RPMI8226 (cell line): ENCODE measurements at regions not wholly inside any gene's neighbourhood (a gene's known extent, or its start where the extent isn't known, plus 50 kb on each side); places are given as distances from the start of the nearest gene placed in this dataset.

Source experiments
- DNase-seq: peaks from one replicate; pipeline ENCODE4 v3.0.0-alpha.2; 2015

DNA sequence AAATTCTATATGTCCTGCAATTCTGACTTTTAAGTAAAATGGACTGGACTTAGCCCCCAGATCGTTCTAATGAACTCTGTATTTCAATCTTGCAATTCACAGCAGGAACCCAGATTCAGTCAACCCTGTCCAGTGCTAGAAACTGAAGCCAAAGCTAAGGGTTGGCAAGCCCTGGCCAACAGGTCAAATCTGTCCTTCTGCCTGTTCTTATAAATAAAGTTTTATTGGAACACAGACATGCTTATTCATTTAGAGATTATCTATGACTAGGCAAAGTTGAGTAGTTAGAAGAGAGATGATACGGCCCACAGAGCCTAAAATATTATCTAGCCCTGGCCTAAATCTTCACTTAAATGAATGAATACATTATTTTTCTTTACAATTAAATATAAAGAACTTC, 339.2 kb upstream of the JARID2 start:
- DNase-seq, result no peak

GRCh38 chr6:14910692-14911547, 334.9 kb upstream of the JARID2 start:
- DNase-seq, result peak; percentile 65

- DNase-seq, result no peak
These were observed 333.6 kb upstream of the JARID2 start for GRCh38 chr6:14912226-14912625.

DNA sequence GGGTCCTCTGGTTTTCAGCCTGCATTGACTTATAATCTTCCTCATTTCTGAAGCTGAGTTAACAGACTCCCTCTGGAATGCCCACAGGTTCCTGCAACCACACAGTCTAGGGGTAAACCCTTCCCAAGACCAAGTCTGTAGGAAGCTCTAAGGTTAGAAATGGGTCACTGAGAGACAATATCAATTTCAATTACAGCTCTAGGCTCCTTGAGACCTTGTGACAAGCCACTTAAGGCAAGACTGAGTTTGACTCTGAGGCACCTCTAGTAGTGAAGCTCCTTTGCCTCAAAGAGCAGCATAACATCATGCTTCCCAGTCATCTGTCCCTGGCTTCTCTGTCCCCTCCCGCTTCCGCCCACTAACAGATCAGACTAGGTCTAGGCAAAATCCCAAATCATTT, 333.2 kb upstream of the JARID2 start:
- DNase-seq, result no peak

DNA sequence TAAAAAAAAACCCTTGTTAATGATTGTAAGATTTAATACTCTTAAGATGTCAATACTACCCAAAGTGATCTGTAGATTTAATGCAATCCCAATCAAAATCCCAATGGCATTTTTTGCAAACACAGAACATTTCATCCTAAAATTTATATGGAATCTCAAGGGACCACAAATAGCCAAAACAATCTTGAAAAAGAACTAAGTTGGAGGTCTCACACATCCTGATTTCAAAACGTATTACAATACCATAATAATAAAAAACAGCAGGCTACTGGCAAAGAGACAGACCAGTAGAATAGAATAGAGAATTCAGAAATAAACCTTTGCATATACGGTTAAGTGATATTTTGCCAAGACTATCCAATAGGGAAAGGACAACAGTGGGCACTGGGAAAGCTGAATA, 331.9 kb upstream of the JARID2 start:
- no peak for DNase-seq

GRCh38 chr6:14915888-14916832, 329.7 kb upstream of the JARID2 start:
- no peak for DNase-seq

DNA sequence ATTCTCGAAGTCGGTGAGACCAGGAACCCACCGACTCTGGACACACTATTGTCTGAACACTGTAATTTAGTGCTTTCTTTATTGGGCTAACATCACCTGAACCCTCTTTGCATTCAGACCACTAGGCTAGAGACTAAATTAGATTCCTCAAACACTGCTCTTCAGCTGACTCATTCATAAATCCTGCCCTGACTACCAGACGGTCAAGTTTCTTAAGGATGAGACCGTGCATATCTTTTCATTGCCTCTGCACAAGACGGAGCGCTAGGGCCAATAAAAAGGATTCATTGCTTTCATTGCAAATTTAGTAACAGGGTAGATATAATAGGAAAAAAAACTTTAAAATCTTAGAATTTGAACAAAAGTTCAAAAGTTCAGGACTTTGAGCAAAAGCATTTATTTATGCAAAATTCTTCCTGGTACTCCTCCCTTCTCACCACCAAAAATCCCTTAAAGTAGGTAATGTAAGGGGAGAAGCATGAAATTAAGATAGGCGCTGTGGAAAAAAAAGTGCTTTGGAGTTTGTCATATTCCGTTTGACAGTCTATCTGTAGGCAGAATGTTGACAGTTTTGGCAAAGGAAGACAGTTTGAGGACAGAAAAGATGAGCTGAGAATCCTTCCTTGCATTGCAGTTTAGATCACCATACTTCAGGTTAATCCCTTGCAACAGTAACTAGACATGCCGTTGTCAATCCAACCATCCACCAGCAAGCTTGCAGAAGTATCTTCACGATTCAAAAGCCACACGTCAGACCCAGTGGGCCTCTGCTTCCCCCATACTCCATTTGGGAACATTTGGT, 328.6 kb upstream of the JARID2 start:
- DNase-seq, result no peak

GRCh38 chr6:14918200-14918907, 327.5 kb upstream of the JARID2 start:
- DNase-seq, result no peak

DNA sequence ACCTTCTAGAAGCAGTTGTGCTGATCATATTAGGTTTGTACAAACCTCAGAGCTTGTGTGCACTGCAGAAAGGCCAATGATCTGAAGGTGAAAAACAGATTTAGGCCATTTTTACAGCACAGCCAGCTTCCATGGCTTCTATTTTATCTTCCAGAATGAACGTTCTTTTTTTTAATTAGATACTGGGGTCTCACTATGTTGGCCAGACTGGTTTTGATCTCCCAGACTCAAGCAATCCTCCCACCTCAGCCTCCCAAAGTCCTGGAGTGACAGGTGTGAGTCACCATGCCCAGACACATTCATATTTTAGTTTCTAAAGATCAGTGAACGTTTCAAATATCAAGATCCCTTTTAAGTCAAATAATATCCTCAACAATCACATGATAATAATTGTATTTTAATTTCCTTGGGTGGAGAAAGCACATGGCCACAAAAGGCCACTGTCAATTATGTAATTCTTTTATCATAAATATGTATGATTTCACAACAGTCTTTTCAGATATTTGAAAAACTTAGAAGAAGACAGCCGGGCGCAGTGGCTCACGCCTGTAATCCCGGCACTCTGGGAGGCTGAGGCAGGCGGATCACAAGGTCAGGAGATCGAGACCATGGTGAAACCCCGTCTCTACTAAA, 326.7 kb upstream of the JARID2 start:
- no peak for DNase-seq

DNA sequence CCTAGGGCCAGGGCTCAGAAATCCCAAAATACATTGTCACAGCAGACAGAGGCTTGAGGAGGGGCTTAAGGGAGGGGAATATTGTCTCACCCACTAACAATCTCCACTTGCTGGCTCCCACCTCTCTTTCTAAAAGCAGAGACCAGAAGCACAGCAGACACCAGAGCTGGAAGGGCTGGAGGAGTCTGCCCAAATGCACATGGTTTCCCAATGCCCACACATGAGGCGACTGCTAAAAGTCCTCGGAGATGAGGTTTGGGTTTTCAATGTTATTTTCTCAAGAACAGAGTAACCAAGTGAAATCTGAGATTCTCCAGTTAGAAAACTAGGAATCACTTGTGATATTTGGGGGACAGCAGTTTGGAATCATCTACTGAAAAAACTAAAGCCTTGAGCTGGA, 325.6 kb upstream of the JARID2 start:
- no peak for DNase-seq

DNA sequence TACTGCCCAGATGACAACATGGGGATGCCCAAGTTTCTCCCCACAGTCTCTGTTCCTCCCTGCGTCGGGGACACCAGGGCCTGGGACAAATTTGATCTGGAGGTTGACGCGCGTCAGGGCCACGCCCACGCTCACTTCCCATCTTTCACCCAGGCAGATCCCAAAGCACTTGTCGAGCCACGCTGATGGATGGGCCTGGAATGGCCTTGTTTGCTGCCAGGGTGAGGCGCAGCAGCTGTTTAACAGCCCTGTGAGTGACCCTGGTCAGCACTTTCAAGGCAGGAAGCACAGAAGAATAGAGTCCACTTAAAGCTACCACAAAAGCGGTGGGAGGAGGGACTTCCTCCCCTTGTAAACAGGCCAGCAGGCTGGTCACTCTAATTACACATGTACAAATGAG, 324.7 kb upstream of the JARID2 start:
- DNase-seq, result no peak

DNA sequence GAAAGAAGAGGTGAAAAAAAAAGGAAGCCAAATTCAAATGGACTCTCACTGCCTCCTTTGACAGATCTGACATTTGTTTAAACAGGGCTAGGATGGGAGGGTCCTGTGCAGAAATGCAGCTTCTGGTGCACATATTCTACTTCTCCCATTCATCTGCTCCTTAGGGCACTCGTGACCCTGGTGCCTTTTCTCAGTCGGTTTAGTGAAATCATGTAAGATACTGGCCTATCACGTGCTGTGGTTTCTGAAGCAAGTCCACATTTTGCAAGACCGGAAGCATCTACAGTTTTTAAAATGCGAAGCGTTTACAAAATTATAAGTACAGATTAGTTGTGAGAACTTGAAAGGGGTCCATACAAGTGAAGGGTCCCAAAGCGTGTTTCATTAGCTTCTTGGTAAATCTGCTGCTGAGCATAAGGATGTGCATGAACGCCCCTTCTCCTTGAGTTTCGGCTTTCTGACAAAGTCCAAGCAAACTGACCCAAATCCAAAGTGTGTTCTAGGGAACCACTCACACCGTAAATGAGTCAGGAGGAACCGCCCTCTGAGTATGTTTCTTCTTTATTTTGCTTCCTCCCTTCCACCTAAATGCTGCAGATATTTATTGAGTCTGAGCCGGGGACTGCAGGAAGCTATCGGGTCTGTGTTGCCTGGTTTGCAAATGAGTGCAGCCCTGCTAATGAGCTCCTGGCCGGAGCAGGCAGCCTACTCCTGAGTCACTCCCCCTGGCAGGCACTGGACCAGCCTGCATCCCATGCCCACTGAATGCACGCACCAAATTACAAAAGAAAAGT, 323.8 kb upstream of the JARID2 start:
- DNase-seq, result no peak

DNA sequence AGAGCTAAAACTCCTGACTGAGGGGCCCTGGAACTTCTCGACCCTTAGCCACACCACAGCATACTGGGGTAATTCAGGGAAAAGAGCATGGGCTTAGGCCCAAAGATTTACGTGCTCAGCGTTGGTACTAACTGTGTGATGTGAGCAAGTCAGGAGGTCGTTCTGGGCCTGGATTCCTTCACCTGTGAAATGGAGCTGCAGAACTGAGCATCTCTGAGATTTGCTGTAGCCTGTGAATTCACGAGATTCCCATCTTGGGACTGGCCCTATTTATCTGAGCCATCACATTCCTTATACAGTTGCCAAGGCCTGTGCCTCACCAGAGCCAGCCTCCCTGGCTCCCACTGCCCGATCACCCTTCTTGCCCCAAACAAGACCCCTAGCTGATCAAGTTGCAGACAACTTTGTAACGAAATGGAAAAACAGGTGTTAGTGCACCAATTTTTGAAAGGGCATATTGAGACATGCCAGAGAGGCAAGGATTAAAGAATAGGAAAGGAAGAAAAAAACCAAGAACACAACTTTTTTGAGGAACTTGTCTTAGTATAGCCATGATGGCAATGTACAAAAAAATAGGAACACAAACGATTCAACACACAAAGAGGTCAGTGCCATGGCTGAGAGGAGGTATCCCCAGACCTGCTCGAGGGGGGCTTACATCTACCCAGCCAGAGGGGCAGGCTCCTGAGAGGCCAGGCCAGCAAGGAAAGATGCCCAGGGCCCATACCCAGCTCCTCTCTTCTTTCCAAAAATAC, 323.0 kb upstream of the JARID2 start:
- no peak for DNase-seq

DNA sequence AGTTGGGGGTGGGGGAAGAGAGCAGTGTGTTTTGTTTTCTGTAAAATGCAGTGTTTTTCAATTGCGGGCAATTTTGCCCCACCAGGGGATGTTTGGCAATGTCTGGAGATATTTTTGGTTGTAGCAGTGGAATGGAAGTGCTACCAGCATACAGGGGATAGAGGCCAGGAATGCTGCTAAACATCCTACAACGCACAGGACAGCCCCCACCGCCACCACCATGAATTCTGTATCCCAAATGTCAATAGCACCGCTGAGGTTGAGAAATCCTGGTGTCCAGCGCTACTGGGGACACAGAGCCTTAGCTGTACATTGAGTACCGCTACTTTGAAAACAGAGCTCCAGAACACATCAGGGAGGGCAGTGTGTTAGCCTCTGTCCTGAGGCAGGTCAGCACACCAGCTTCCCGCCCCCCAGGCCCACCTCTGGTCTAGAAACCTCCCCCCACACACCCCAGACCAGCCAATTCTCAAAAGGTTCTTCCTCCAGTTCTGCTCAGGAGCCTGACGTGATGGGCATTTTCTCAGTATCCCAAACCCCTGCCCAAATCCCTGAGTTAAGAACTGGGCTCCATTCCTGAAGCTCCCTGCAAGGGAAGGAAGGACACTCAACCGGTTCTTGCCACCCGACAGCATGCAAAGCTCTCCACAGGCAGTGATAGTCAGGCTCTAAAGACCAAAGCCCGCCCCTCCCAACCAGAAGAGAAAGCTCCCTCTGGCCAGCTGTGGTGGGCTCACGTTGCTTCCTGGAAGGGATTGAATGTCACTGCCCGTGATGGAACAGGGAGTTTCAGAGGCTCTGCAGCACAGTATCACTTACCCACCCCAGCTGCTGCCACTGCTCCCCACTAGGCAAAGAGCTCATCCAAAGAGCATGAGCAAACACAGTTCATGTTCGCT, 321.5 kb upstream of the JARID2 start:
- DNase-seq, result no peak

- DNase-seq, result no peak
These were observed 320.7 kb upstream of the JARID2 start for GRCh38 chr6:14925025-14925698.

DNA sequence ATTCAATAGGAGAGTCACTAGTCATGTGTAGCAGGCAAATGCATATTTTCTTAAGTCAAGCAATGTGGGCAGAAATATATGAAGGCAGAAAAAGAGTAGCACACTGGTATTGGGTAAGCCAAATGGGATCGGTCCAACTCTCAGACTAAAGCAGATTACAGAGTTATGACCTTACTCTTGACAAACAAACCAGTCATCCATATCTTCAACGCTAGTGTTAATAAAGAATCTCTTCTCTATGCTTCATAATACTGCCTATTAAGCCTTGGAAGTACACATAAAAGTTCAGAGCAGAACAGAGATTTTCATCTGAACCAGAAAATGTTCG, 320.2 kb upstream of the JARID2 start:
- no peak for DNase-seq

DNA sequence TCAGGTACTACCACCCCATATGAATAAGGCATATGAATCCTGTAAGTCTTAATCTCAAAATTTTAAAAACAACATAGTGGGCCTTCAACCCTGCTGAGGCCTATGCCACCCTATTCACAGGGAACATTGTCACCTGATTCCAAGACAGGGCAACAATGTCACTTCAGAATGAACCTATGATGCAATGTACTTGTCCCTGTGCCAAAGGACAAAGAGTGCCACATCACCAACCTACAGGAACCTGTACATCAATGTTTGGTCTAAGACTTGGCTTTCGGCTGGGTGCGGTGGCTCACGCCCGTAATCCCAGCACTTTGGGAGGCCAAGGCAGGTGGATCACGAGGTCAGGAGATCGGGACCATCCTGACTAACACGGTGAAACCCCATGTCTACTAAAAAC, 318.5 kb upstream of the JARID2 start:
- DNase-seq, result no peak

GRCh38 chr6:14929291-14929690, 316.6 kb upstream of the JARID2 start:
- no peak for DNase-seq
